BE2C (cell line): ENCODE measurements at regions not wholly inside any gene's neighbourhood (a gene's known extent, or its start where the extent isn't known, plus 50 kb on each side); places are given as distances from the start of the nearest gene placed in this dataset.

ENCODE experiments used
- DNase-seq: peaks from one replicate; pipeline ENCODE4 v3.0.0-alpha.2; 2020
- H3K27me3 ChIP-seq: fragments of 250-450 bp; sonication (Bioruptor Pico); 2 replicates; pipeline ENCODE4 v1.5.1; 2020; ENCODE audit warnings: mild to moderate bottlenecking
- H3K36me3 ChIP-seq: fragments of 250-450 bp; sonication (Bioruptor Pico); 2 replicates; pipeline ENCODE4 v1.5.1; 2020; ENCODE audit warnings: mild to moderate bottlenecking
- H3K4me1 ChIP-seq: fragments of 250-450 bp; sonication (Bioruptor Pico); 2 replicates; pipeline ENCODE4 v1.5.1; 2020
- H3K4me3 ChIP-seq: 2 replicates; pipeline ENCODE4 v1.5.1; 2011; ENCODE audit warnings: low read depth, low read length
- H3K9me3 ChIP-seq: fragments of 250-450 bp; sonication (Bioruptor Pico); 2 replicates; pipeline ENCODE4 v1.5.1; 2020
- TF ChIP-seq, protein P1 (sequence below): IDR thresholded peaks from 2 replicates; pipeline ENCODE4 v1.5.1; 2012; ENCODE audit warnings: mild to moderate bottlenecking, low read depth, low read length

DNA sequence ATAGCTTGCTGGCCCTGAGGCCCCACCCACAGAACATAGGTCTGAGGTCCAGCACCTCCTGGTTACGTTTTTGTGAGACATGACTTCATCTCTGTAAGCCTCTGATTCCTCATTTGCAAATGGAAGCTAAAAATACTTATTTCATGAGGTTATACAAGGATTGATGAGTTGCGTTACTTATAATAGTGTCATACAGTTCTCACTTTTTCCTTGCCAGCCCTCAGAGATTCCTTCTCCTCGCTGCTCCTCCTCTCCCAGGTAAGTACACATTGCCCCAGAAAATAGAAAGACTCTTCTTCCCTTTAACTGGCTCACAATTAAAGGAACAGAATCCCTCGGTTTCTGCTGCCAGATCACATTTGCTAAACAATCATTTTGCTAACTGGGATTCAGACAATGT, 739.2 kb downstream of the VRK1 start:
- no peak for DNase-seq
- TF ChIP-seq, protein P1, sequence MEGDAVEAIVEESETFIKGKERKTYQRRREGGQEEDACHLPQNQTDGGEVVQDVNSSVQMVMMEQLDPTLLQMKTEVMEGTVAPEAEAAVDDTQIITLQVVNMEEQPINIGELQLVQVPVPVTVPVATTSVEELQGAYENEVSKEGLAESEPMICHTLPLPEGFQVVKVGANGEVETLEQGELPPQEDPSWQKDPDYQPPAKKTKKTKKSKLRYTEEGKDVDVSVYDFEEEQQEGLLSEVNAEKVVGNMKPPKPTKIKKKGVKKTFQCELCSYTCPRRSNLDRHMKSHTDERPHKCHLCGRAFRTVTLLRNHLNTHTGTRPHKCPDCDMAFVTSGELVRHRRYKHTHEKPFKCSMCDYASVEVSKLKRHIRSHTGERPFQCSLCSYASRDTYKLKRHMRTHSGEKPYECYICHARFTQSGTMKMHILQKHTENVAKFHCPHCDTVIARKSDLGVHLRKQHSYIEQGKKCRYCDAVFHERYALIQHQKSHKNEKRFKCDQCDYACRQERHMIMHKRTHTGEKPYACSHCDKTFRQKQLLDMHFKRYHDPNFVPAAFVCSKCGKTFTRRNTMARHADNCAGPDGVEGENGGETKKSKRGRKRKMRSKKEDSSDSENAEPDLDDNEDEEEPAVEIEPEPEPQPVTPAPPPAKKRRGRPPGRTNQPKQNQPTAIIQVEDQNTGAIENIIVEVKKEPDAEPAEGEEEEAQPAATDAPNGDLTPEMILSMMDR = no peak
- no peaks in the 10 kb centered on the region for H3K4me1 ChIP-seq
- no peaks in the 10 kb centered on the region for H3K27me3 ChIP-seq
- no peaks in the 10 kb centered on the region for H3K36me3 ChIP-seq
- no peaks in the 10 kb centered on the region for H3K9me3 ChIP-seq
- no peak overlapping the region for H3K4me3 ChIP-seq

GRCh38 chr14:97538749-97539410, 741.7 kb downstream of the VRK1 start:
- H3K4me3 ChIP-seq = no peak overlapping the region
- no peaks in the 10 kb centered on the region for H3K27me3 ChIP-seq
- H3K4me1 ChIP-seq = no peaks in the 10 kb centered on the region
- TF ChIP-seq, protein P1 = no peak
- H3K36me3 ChIP-seq = no peaks in the 10 kb centered on the region
- DNase-seq = no peak
- H3K9me3 ChIP-seq = no peaks in the 10 kb centered on the region

DNA sequence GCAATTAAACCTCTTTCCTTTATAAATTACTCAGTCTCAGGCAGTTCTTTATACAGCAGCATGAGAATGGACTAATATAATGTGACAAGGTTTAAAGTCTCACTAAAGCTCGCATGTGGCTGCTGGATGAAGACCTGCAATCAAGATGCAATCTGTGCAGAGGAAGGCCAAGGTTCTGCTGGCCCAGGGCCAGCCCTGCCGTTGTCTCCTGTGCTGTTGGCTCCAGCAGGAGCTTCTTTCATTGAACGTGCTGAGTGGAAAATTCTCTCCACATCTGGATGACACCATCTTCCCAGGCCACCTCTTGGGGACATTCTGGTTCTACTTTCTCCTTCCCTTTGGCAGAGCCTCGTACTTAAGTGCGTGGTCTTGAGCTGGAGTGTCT, 742.2 kb downstream of the VRK1 start:
- Histone ChIP-seq H3K9me3 (no peaks in the 10 kb centered on the region), H3K4me1 (no peaks in the 10 kb centered on the region), H3K36me3 (no peaks in the 10 kb centered on the region), H3K27me3 (no peaks in the 10 kb centered on the region), H3K4me3 (no peak overlapping the region)
- TF ChIP-seq, protein P1 = no peak
- DNase-seq = no peak

- Histone ChIP-seq H3K9me3 (no peaks in the 10 kb centered on the region), H3K4me1 (no peaks in the 10 kb centered on the region), H3K36me3 (no peaks in the 10 kb centered on the region), H3K27me3 (no peaks in the 10 kb centered on the region), H3K4me3 (no peak overlapping the region)
- no peak for DNase-seq
- TF ChIP-seq, protein P1 = no peak
Observed at GRCh38 chr14:97539884-97540283, 742.7 kb downstream of the VRK1 start.

GRCh38 chr14:97543221-97543620, 746.0 kb downstream of the VRK1 start:
- no peak for DNase-seq
- TF ChIP-seq, protein P1 = no peak
- no peaks in the 10 kb centered on the region for H3K36me3 ChIP-seq
- no peak overlapping the region for H3K4me3 ChIP-seq
- no peaks in the 10 kb centered on the region for H3K4me1 ChIP-seq
- H3K27me3 ChIP-seq = no peaks in the 10 kb centered on the region
- no peaks in the 10 kb centered on the region for H3K9me3 ChIP-seq

- DNase-seq = no peak
- no peaks in the 10 kb centered on the region for H3K36me3 ChIP-seq
- no peaks in the 10 kb centered on the region for H3K9me3 ChIP-seq
- no peaks in the 10 kb centered on the region for H3K4me1 ChIP-seq
- no peak overlapping the region for H3K4me3 ChIP-seq
- TF ChIP-seq, protein P1 = no peak
- H3K27me3 ChIP-seq = no peaks in the 10 kb centered on the region
Observed at GRCh38 chr14:97543816-97544215, 746.6 kb downstream of the VRK1 start.
